HL-60 (cell line): ENCODE measurements at regions not wholly inside any gene's neighbourhood (a gene's known extent, or its start where the extent isn't known, plus 50 kb on each side); places are given as distances from the start of the nearest gene placed in this dataset.

Experiments used
- GABPA ChIP-seq: IDR thresholded peaks from 2 replicates; pipeline ENCODE4 v1.6.1; 2012; ENCODE audit warnings: low read depth
- POLR2AphosphoS5 ChIP-seq: IDR thresholded peaks from 2 replicates; pipeline ENCODE4 v1.6.1; 2012; ENCODE audit warnings: low read depth
- SPI1 ChIP-seq: IDR thresholded peaks from 2 replicates; pipeline ENCODE4 v1.6.1; 2012; ENCODE audit warnings: low read depth, mild to moderate bottlenecking, borderline replicate concordance
- TF ChIP-seq, protein P1 (sequence below): IDR thresholded peaks from one replicate; pipeline ENCODE4 v1.5.1; 2011; ENCODE audit warnings: low read length, control low read depth, inconsistent platforms; ENCODE audit not compliant: insufficient read depth
- TF ChIP-seq, protein P2 (sequence below): IDR thresholded peaks from 2 replicates; pipeline ENCODE4 v1.6.1; 2012; ENCODE audit warnings: low read depth; ENCODE audit not compliant: insufficient replicate concordance

DNA sequence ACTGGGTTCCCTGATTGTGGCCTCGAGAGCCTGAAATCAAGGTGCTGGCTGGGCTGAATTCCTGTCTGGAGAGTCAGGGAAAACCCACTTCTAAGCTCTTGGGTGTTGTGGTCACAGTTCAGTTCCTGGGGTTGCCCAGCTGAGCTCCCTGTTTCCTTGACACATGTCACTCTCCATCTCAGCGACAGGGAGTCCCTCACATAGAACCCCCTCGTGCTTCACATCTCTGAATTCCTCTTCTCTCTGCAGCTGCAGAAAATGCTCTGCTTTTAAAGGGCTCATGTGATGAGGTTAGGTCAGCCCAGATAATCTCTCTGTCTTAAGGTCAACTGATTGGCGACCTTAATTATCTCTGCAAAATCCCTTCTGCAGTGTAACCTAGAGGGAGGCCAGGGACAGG lies 53.5 kb upstream of the NFIL3 start:
- TF ChIP-seq, protein P1, sequence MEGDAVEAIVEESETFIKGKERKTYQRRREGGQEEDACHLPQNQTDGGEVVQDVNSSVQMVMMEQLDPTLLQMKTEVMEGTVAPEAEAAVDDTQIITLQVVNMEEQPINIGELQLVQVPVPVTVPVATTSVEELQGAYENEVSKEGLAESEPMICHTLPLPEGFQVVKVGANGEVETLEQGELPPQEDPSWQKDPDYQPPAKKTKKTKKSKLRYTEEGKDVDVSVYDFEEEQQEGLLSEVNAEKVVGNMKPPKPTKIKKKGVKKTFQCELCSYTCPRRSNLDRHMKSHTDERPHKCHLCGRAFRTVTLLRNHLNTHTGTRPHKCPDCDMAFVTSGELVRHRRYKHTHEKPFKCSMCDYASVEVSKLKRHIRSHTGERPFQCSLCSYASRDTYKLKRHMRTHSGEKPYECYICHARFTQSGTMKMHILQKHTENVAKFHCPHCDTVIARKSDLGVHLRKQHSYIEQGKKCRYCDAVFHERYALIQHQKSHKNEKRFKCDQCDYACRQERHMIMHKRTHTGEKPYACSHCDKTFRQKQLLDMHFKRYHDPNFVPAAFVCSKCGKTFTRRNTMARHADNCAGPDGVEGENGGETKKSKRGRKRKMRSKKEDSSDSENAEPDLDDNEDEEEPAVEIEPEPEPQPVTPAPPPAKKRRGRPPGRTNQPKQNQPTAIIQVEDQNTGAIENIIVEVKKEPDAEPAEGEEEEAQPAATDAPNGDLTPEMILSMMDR: no peak
- TF ChIP-seq GABPA (no peak), POLR2AphosphoS5 (no peak), SPI1 (no peak)
- TF ChIP-seq, protein P2, sequence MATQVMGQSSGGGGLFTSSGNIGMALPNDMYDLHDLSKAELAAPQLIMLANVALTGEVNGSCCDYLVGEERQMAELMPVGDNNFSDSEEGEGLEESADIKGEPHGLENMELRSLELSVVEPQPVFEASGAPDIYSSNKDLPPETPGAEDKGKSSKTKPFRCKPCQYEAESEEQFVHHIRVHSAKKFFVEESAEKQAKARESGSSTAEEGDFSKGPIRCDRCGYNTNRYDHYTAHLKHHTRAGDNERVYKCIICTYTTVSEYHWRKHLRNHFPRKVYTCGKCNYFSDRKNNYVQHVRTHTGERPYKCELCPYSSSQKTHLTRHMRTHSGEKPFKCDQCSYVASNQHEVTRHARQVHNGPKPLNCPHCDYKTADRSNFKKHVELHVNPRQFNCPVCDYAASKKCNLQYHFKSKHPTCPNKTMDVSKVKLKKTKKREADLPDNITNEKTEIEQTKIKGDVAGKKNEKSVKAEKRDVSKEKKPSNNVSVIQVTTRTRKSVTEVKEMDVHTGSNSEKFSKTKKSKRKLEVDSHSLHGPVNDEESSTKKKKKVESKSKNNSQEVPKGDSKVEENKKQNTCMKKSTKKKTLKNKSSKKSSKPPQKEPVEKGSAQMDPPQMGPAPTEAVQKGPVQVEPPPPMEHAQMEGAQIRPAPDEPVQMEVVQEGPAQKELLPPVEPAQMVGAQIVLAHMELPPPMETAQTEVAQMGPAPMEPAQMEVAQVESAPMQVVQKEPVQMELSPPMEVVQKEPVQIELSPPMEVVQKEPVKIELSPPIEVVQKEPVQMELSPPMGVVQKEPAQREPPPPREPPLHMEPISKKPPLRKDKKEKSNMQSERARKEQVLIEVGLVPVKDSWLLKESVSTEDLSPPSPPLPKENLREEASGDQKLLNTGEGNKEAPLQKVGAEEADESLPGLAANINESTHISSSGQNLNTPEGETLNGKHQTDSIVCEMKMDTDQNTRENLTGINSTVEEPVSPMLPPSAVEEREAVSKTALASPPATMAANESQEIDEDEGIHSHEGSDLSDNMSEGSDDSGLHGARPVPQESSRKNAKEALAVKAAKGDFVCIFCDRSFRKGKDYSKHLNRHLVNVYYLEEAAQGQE: no peak
